Uterus (tissue), 3 donors: ENCODE measurements at regions not wholly inside any gene's neighbourhood (a gene's known extent, or its start where the extent isn't known, plus 50 kb on each side); places are given as distances from the start of the nearest gene placed in this dataset.

Experiments used
- DNase-seq, 2 donors: peaks; one replicate each; pipeline ENCODE4 v3.0.0-alpha.2; 2019 to 2020
- H3K27ac ChIP-seq, 2 donors: fragments of 200-600 bp; sonication (generic); 1 replicate in 1 of 2; 2 replicates in 1 of 2; pipeline ENCODE4 v1.5.1; 2016 to 2018
- H3K27me3 ChIP-seq, 2 donors: fragments of 200-600 bp; sonication (generic); one replicate each; pipeline ENCODE4 v1.5.1; 2018 to 2019; ENCODE audit warnings: control low read depth in 1 of 2
- H3K36me3 ChIP-seq, 2 donors: fragments of 200-600 bp; sonication (generic); one replicate each; pipeline ENCODE4 v1.5.1; 2019; ENCODE audit warnings: control low read depth in 1 of 2
- H3K4me1 ChIP-seq, 2 donors: fragments of 200-600 bp; sonication (generic); one replicate each; pipeline ENCODE4 v1.5.1; 2018 to 2019; ENCODE audit warnings: control low read depth in 1 of 2
- H3K4me3 ChIP-seq, 2 donors: fragments of 200-600 bp; sonication (generic); 1 replicate in 1 of 2; 2 replicates in 1 of 2; pipeline ENCODE4 v1.5.1; 2018 to 2019; ENCODE audit warnings: mild to moderate bottlenecking in 1 of 2
- H3K9me3 ChIP-seq, 2 donors: fragments of 200-600 bp; sonication (generic); one replicate each; pipeline ENCODE4 v1.5.1; 2019; ENCODE audit warnings: control low read depth in 1 of 2
- CTCF ChIP-seq, 4 experiments: fragments of 200-600 bp in 2 of 4; fragments of 450-650 bp in 2 of 4; sonication (generic) in 2 of 4; IDR thresholded peaks; one replicate each; pipeline ENCODE4 v1.5.1; 2016 to 2019; ENCODE audit warnings: antibody characterized with exemption in 4 of 4, mild to moderate bottlenecking in 2 of 4, moderate library complexity in 1 of 4
- POLR2A ChIP-seq, 2 donors: fragments of 450-650 bp; IDR thresholded peaks; one replicate each; pipeline ENCODE4 v1.6.1; 2016; ENCODE audit warnings: antibody characterized with exemption in 2 of 2, mild to moderate bottlenecking in 1 of 2, moderate library complexity in 1 of 2
- intact Hi-C: fragments of 100-400 bp; cut with DNase I; formaldehyde crosslinking; loops from one replicate; pipeline ENCODE4 v1.15.1; 2023; ENCODE audit warnings: low total_unique reads
- donor health status: DM: yes; HTN: yes; CAD: no.

GRCh38 chr1:87437663-87438295 lies 109.1 kb downstream of the LMO4 start:
- H3K27me3 ChIP-seq = no peaks in the 10 kb centered on the region
- intact Hi-C loops = no loop called here
- TF ChIP-seq CTCF (IDR thresholded peaks at IDR 0.05) = no peak
- no peak for TF ChIP-seq POLR2A (IDR thresholded peaks at IDR 0.05)
- H3K4me3 ChIP-seq = no peak overlapping the region
- H3K4me1 ChIP-seq = no peaks in the 10 kb centered on the region
- no peaks in the 10 kb centered on the region for H3K36me3 ChIP-seq
- DNase-seq = no peak
- H3K27ac ChIP-seq = no peak overlapping the region
- no peaks in the 10 kb centered on the region for H3K9me3 ChIP-seq

- H3K27ac ChIP-seq = no peak overlapping the region
- H3K9me3 ChIP-seq = no peaks in the 10 kb centered on the region
- no peak overlapping the region for H3K4me3 ChIP-seq
- DNase-seq = no peak
- TF ChIP-seq POLR2A (IDR thresholded peaks at IDR 0.05) (no peak), CTCF (IDR thresholded peaks at IDR 0.05) (no peak)
- intact Hi-C loops = no loop called here
- H3K4me1 ChIP-seq = no peaks in the 10 kb centered on the region
- no peaks in the 10 kb centered on the region for H3K36me3 ChIP-seq
- H3K27me3 ChIP-seq = no peaks in the 10 kb centered on the region
These were observed 111.1 kb downstream of the LMO4 start for GRCh38 chr1:87439821-87440220.

- Histone ChIP-seq H3K36me3 (no peaks in the 10 kb centered on the region), H3K27ac (no peak overlapping the region), H3K4me1 (no peaks in the 10 kb centered on the region), H3K27me3 (no peaks in the 10 kb centered on the region), H3K4me3 (no peak overlapping the region), H3K9me3 (no peaks in the 10 kb centered on the region)
- peak; percentile 16 to 25 for DNase-seq
- TF ChIP-seq POLR2A (IDR thresholded peaks at IDR 0.05) (no peak), CTCF (IDR thresholded peaks at IDR 0.05) (no peak)
- intact Hi-C loops = no loop called here
These were observed 120.8 kb downstream of the LMO4 start for GRCh38 chr1:87449348-87449963.

- intact Hi-C loops = no loop called here
These were observed 121.5 kb downstream of the LMO4 start for GRCh38 chr1:87450136-87450535.

More at GRCh38 chr1:87450136-87450535, 121.5 kb downstream of the LMO4 start:
- DNase-seq = no peak
- Histone ChIP-seq H3K4me1 (no peaks in the 10 kb centered on the region), H3K4me3 (no peak overlapping the region), H3K36me3 (no peaks in the 10 kb centered on the region), H3K27me3 (no peaks in the 10 kb centered on the region), H3K9me3 (no peaks in the 10 kb centered on the region), H3K27ac (no peak overlapping the region)
- TF ChIP-seq POLR2A (IDR thresholded peaks at IDR 0.05) = no peak
- no peak for TF ChIP-seq CTCF (IDR thresholded peaks at IDR 0.05)
